Loucy (cell line): ENCODE measurements at regions not wholly inside any gene's neighbourhood (a gene's known extent, or its start where the extent isn't known, plus 50 kb on each side); places are given as distances from the start of the nearest gene placed in this dataset.

Experiments
- H2AFZ ChIP-seq: fragments of 200-600 bp; sonication (generic); 2 replicates; pipeline ENCODE4 v1.6.0; 2016; ENCODE audit warnings: antibody characterized with exemption, mild to moderate bottlenecking, low read length, moderate library complexity
- H3F3A ChIP-seq: fragments of 200-600 bp; 2 replicates; pipeline ENCODE4 v1.6.0; 2016; ENCODE audit warnings: antibody characterized with exemption, low read depth, mild to moderate bottlenecking
- H3K27me3 ChIP-seq: fragments of 200-600 bp; sonication (generic); 2 replicates; pipeline ENCODE4 v1.6.1; 2014; ENCODE audit warnings: low read length, mild to moderate bottlenecking; ENCODE audit not compliant: insufficient read depth, poor library complexity, severe bottlenecking
- H3K36me3 ChIP-seq: fragments of 200-600 bp; sonication (generic); 2 replicates; pipeline ENCODE4 v1.6.1; 2016; ENCODE audit warnings: low read length; ENCODE audit not compliant: insufficient read depth
- H3K4me1 ChIP-seq: fragments of 200-600 bp; sonication (generic); 2 replicates; pipeline ENCODE4 v1.5.1; 2014; ENCODE audit warnings: low read length, mild to moderate bottlenecking; ENCODE audit not compliant: insufficient read depth, poor library complexity, severe bottlenecking
- H3K4me2 ChIP-seq: fragments of 200-600 bp; sonication (generic); 2 replicates; pipeline ENCODE4 v1.6.0; 2014; ENCODE audit warnings: antibody characterized with exemption, low read length, low read depth, mild to moderate bottlenecking; ENCODE audit not compliant: poor library complexity, severe bottlenecking
- H3K4me3 ChIP-seq: fragments of 200-600 bp; sonication (generic); 2 replicates; pipeline ENCODE4 v1.5.1; 2014; ENCODE audit warnings: low read length, mild to moderate bottlenecking, mixed read lengths; ENCODE audit not compliant: poor library complexity, severe bottlenecking
- H3K79me2 ChIP-seq: fragments of 200-600 bp; sonication (generic); 2 replicates; pipeline ENCODE4 v1.6.1; 2014; ENCODE audit warnings: low read length; ENCODE audit not compliant: insufficient read depth
- H3K9ac ChIP-seq: fragments of 200-600 bp; sonication (generic); 2 replicates; pipeline ENCODE4 v1.6.0; 2014; ENCODE audit warnings: mild to moderate bottlenecking, low read depth, low read length, moderate library complexity; ENCODE audit not compliant: poor library complexity, severe bottlenecking
- H3K9me2 ChIP-seq: fragments of 200-600 bp; sonication (generic); replicated peaks from 2 replicates; pipeline ENCODE4 v1.6.1; 2016; ENCODE audit warnings: low read depth, low read length, mixed read lengths
- H3K9me3 ChIP-seq: fragments of 200-600 bp; sonication (generic); 2 replicates; pipeline ENCODE4 v1.6.1; 2014; ENCODE audit warnings: mild to moderate bottlenecking, antibody characterized with exemption, low read length, low read depth; ENCODE audit not compliant: insufficient read depth
- H4K20me1 ChIP-seq: fragments of 200-600 bp; sonication (generic); 2 replicates; pipeline ENCODE4 v1.6.0; 2014; ENCODE audit warnings: antibody characterized with exemption, low read length, mild to moderate bottlenecking; ENCODE audit not compliant: insufficient read depth, poor library complexity, severe bottlenecking
- CTCF ChIP-seq: fragments of 200-600 bp; sonication (generic); conservative IDR thresholded peaks from 2 replicates; pipeline ENCODE4 v1.5.1; 2014; ENCODE audit warnings: mild to moderate bottlenecking, antibody characterized with exemption, low read length
- EZH2phosphoT487 ChIP-seq: fragments of 200-600 bp; IDR thresholded peaks from 2 replicates; pipeline ENCODE4 v1.6.1; 2018; ENCODE audit warnings: antibody characterized with exemption, mild to moderate bottlenecking, moderate library complexity, borderline replicate concordance

DNA sequence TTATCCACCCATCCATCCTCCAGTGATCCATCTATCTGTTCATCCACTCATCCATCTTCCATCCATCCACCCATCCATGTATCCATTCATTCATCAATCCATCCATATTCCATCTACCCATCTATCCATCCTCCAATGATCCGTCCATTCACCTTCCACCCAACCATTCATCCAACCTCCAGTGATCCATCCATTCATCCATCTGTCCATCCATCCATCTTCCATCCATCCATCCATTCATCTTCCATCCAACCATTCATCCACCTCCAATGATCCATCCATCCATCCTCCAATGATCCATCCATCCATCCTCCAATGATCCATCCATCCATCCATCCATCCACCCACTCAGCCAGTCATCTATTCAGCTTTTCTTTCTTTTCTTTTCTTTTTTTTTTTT lies 156.5 kb upstream of the WSCD1 start:
- H3K4me2 ChIP-seq: no peak overlapping the region
- H3K4me1 ChIP-seq: no peaks in the 10 kb centered on the region
- H4K20me1 ChIP-seq: no peaks in the 10 kb centered on the region
- TF ChIP-seq CTCF (no peak), EZH2phosphoT487 (no peak)
- no peak overlapping the region for H3K4me3 ChIP-seq
- H3K9me3 ChIP-seq: no peaks in the 10 kb centered on the region; the same call in 1 of the 2 replicates
- no peaks in the 10 kb centered on the region for H3K36me3 ChIP-seq
- H3K9ac ChIP-seq: no peak overlapping the region
- H3K9me2 ChIP-seq: no peaks in the 10 kb centered on the region
- no peak overlapping the region for H2AFZ ChIP-seq
- H3F3A ChIP-seq: no peaks in the 10 kb centered on the region
- H3K79me2 ChIP-seq: no peaks in the 10 kb centered on the region
- H3K27me3 ChIP-seq: no peaks in the 10 kb centered on the region

- no peaks in the 10 kb centered on the region for H3K4me1 ChIP-seq
- no peak overlapping the region for H2AFZ ChIP-seq
- H3K9me3 ChIP-seq: no peaks in the 10 kb centered on the region; the same call in 1 of the 2 replicates
- no peak overlapping the region for H3K4me2 ChIP-seq
- no peaks in the 10 kb centered on the region for H4K20me1 ChIP-seq
- no peaks in the 10 kb centered on the region for H3K9me2 ChIP-seq
- H3K79me2 ChIP-seq: no peaks in the 10 kb centered on the region
- H3K4me3 ChIP-seq: no peak overlapping the region
- no peak overlapping the region for H3K9ac ChIP-seq
- TF ChIP-seq CTCF (no peak), EZH2phosphoT487 (no peak)
- no peaks in the 10 kb centered on the region for H3K36me3 ChIP-seq
- no peaks in the 10 kb centered on the region for H3F3A ChIP-seq
- no peaks in the 10 kb centered on the region for H3K27me3 ChIP-seq
Observed at GRCh38 chr17:5915337-5915736, 154.8 kb upstream of the WSCD1 start.

- Histone ChIP-seq H3K9me3 (no peaks in the 10 kb centered on the region), H3K4me2 (no peak overlapping the region), H3K27me3 (no peaks in the 10 kb centered on the region), H3K9me2 (no peaks in the 10 kb centered on the region), H3F3A (no peaks in the 10 kb centered on the region), H3K9ac (no peak overlapping the region), H4K20me1 (no peaks in the 10 kb centered on the region), H3K79me2 (no peaks in the 10 kb centered on the region), H3K36me3 (no peaks in the 10 kb centered on the region), H2AFZ (no peak overlapping the region), H3K4me3 (no peak overlapping the region), H3K4me1 (no peaks in the 10 kb centered on the region)
- TF ChIP-seq EZH2phosphoT487 (no peak), CTCF (no peak)
Observed at GRCh38 chr17:5919089-5919488, 151.1 kb upstream of the WSCD1 start.
